Stimulated activated naive CD4-positive, alpha-beta T cell treated with Interleukin-2 at 50 U/mL for 16 hours (primary cell): ENCODE measurements at regions not wholly inside any gene's neighbourhood (a gene's known extent, or its start where the extent isn't known, plus 50 kb on each side); places are given as distances from the start of the nearest gene placed in this dataset.

Source experiments
- DNase-seq: peaks from one replicate; lab custom pipeline; 2025; lab: John Stamatoyannopoulos, UW

- no peak for DNase-seq
These were observed 87.3 kb upstream of the RMDN2 start for GRCh38 chr2:37837628-37838328.

- DNase-seq, result no peak
These were observed 86.4 kb upstream of the RMDN2 start for GRCh38 chr2:37838541-37839167.

DNA sequence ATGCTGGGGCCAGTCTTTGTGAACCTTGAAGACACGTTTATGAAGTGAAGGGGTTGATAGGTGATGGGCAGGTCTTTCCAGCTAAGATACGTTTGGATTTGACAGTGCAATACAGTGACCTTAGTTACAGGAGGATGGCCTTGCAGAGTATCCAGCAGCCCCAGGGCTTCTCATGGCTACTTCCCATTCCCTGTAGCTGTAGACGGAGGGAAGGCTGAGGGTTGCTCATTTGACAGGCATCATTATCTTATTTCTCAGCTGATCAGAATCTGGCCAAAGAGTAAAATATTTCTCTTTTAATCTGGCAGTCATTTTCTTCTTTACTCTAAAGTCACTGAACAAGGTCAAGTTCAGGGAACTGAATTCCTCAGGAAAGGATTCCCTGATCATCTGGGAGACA is 85.1 kb upstream of the RMDN2 start:
- DNase-seq, result no peak

DNA sequence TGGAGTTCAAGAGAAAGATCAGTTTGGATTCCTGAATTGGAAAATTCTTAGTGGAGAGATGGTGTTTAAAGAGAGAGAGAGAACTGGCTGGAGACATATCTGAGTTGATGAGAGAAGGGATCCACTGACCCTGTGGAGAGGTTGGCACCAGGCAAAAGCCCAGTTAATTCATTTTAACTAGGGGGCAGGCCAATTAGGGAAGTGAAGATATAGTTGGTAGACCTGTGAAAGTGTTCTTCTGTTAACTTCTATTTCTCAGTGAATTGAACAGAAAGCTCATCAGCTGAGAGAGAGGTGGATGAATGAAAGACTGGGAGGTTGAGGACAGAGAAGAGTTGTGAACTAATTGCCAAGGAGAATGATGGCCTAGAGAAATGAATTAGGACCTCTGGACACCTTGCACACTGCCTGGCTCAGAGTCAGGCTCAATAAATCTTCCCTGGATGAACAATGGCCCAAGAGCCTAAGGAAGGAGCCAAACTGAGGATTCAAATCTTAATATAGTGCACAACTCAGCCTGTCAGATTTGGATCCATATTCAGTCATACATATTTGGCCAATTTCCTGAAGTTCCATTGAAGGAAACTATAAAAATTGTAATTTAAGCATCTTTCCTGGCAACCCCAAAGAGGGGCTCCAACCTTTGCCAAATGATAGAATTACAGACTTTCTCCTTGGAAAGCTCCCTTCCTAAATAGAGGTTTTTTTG is 82.2 kb upstream of the RMDN2 start:
- no peak for DNase-seq

- no peak for DNase-seq
These were observed 81.5 kb upstream of the RMDN2 start for GRCh38 chr2:37843556-37843955.

GRCh38 chr2:37846207-37846606 is 78.9 kb upstream of the RMDN2 start:
- no peak for DNase-seq

DNA sequence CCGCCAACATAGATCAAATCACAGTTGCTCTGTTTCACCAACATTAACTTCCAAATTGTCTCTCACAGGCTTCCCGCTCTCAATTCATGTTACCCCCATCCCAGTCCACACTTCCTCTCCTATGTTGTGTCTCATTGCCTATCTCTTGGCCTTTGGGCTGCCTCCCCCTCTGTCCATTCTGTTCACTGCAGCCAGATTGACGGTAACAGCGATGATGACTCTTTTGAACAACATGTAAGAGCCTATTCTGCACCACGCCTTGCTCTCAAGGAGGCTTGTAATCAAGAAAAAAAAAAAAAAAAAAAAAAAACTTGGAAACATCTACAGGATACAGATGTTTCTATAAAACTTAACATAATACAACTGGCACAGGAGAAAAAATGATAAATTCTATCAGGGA is 77.3 kb upstream of the RMDN2 start:
- no peak for DNase-seq

GRCh38 chr2:37848451-37848850 is 76.6 kb upstream of the RMDN2 start:
- no peak for DNase-seq

GRCh38 chr2:37849911-37850310 is 75.2 kb upstream of the RMDN2 start:
- no peak for DNase-seq

DNA sequence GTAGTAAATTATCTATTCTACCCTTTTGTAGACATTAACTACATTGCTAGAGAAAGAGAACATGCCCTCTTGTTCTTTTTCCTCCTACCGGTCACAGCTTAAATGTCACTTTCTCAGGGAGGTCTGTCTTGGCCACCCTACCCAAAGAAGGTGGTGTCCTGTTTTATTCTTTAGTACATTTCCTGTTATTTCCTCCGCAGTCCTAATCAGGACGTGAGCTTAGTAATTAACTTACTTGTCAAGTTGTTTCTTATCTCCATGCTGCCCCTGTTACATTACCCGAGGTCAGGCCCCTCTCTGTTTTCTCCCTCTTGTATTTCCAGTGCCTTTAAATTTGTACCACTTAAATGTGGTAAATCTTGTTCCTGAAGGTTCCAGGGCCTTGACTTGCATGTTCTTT is 73.7 kb upstream of the RMDN2 start:
- no peak for DNase-seq

GRCh38 chr2:37851828-37852584 is 73.1 kb upstream of the RMDN2 start:
- DNase-seq, result no peak

DNA sequence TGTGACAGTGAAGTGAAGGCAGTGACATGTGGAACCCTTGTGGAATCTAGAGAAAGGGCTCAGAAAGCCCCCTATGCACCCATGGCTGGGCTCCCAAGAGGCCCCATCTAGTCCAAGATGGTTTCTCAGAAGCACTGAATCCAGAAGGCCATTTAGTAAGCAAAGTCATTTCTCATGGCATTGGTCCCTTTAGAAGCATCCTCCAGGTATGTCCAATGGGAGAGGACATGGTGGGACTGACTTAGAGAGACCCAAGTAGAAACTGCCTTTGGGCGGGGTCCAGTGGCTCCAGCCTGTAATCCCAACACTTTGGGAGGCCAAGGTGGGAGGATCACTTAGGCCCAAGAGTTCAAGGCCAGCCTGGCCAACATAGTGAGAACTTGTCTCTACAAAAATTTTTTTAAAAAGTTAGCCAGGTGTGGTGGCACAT is 72.5 kb upstream of the RMDN2 start:
- no peak for DNase-seq

GRCh38 chr2:37854676-37855282 is 70.3 kb upstream of the RMDN2 start:
- no peak for DNase-seq

- no peak for DNase-seq
These were observed 69.6 kb upstream of the RMDN2 start for GRCh38 chr2:37855283-37856041.

DNA sequence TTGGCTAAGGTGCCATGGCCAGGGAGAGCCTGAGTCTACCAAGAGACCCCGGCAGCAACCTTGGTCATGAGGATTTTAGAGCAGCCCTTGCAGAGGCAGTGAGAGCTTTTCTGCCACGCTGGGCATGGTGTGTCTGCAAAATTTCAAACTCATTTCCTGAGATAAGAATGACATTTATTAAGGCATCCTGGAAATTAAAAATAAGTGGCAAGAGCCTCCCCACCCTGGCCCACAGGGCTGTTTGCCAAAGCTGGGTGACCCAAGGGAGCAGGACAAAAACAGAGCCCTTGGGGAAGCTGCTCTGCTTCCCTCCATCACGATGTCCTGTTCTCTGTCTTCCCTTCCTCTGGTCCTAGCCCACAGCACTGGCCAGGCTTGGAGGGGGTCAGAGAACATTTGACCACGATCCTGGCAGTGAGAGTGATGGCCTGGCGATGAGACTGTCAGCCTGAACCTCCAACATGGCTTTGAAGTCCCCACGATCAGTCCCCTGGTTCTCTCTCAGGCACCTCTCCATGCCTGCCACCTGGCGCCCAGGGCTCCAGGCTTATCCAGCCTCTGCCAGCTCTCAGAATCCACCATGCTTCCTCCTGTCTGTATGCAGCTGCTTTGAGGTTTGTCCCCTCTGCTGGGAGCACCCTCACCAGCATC is 68.9 kb upstream of the RMDN2 start:
- no peak for DNase-seq

DNA sequence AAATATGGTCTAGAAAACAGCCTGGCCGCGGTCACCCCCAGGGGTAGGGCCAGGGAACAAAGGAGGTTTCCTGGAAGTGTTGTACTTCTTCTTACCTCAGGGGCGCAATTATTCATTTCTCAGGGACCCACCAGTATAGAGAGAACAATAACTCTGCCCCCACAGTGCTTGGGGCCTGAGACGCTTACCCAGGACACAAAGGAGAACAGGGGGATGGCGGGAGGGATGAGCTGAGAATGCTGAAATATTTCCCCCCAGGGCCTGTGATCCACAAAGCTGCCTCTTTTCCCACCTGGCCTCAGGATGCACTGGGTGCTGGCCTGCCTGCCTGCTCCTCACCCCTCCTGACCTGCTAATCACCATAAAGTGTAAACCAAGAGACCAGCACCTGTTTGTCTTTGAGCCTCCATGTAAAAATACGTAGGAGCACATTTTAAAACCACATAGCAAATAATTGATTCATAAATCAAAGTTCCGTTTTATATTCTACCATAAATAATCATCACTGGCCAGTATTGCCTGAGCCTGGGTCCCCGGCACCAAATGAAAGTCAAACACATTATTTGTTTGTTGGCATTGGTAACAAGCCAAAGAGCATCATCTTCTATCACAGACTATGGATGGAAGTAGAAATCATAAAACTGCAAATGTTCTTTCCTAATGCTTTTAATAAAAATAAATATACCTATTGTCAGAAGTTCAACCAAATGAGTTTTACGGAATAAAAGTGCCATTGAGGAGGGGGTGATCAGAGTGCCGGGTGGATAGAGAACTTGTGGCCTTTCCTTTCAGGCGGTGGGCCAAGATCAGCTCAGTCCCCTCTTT is 67.3 kb upstream of the RMDN2 start:
- DNase-seq, result no peak

- no peak for DNase-seq
These were observed 66.7 kb upstream of the RMDN2 start for GRCh38 chr2:37858400-37858711.

GRCh38 chr2:37858725-37859267 is 66.3 kb upstream of the RMDN2 start:
- no peak for DNase-seq

GRCh38 chr2:37862620-37863019 is 62.5 kb upstream of the RMDN2 start:
- DNase-seq, result no peak

- no peak for DNase-seq
These were observed 60.9 kb upstream of the RMDN2 start for GRCh38 chr2:37864217-37864616.
